Peyer's patch (tissue), 4 donors: ENCODE measurements at regions not wholly inside any gene's neighbourhood (a gene's known extent, or its start where the extent isn't known, plus 50 kb on each side); places are given as distances from the start of the nearest gene placed in this dataset.

Experiments
- DNase-seq, 3 donors: peaks; one replicate each; pipeline ENCODE4 v3.0.0-alpha.2; 2017 to 2019
- H3K27ac ChIP-seq, 4 donors: fragments of 200-600 bp; sonication (generic); one replicate each; pipeline ENCODE4 v1.5.1; 2016 to 2019
- H3K27me3 ChIP-seq, 2 donors: fragments of 200-600 bp; sonication (generic); one replicate each; pipeline ENCODE4 v1.5.1; 2019
- H3K36me3 ChIP-seq, 3 donors: fragments of 200-600 bp; sonication (generic); one replicate each; pipeline ENCODE4 v1.5.1; 2016 to 2019
- H3K4me1 ChIP-seq, 4 donors: fragments of 200-600 bp; sonication (generic); one replicate each; pipeline ENCODE4 v1.5.1; 2016 to 2019
- H3K4me3 ChIP-seq, 4 donors: fragments of 200-600 bp; sonication (generic); 1 replicate in 3 of 4; 2 replicates in 1 of 4; pipeline ENCODE4 v1.5.1; 2016 to 2019; ENCODE audit warnings: mild to moderate bottlenecking in 1 of 4
- H3K9me3 ChIP-seq, 4 donors: fragments of 200-600 bp; sonication (generic); one replicate each; pipeline ENCODE4 v1.5.1; 2016 to 2019; ENCODE audit warnings: mild to moderate bottlenecking in 1 of 4
- POLR2A ChIP-seq, 2 donors: fragments of 450-650 bp; IDR thresholded peaks; one replicate each; pipeline ENCODE4 v1.5.1; 2017; ENCODE audit warnings: antibody characterized with exemption in 2 of 2, mild to moderate bottlenecking in 2 of 2, moderate library complexity in 2 of 2
- TF ChIP-seq, protein P1 (sequence below), 6 experiments: fragments of 450-650 bp in 4 of 6; fragments of 200-600 bp in 2 of 6; sonication (generic) in 1 of 6; IDR thresholded peaks; one replicate each; pipeline ENCODE4 v1.5.1; 2017 to 2019; ENCODE audit warnings: antibody characterized with exemption in 6 of 6, mild to moderate bottlenecking in 3 of 6, moderate library complexity in 1 of 6

DNA sequence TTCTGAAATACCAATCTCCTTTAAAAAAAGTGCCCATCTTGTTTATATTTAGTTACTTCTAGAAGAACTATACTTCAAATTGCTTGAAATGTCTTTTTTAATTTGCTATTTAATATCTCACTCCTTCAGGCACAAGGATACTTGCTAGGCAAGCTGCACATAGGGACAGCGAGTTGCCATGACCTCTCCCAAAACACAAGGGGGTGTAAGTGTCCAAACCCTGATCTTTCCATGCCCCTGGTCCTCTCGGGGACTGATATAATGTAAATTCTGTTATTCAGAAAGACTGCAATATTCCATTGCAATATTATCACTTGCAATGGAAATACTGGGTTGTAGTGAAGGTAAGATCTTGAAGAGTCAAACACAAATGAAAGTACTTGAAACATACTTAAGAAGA lies 480.4 kb downstream of the CETN3 start:
- TF ChIP-seq, protein P1, sequence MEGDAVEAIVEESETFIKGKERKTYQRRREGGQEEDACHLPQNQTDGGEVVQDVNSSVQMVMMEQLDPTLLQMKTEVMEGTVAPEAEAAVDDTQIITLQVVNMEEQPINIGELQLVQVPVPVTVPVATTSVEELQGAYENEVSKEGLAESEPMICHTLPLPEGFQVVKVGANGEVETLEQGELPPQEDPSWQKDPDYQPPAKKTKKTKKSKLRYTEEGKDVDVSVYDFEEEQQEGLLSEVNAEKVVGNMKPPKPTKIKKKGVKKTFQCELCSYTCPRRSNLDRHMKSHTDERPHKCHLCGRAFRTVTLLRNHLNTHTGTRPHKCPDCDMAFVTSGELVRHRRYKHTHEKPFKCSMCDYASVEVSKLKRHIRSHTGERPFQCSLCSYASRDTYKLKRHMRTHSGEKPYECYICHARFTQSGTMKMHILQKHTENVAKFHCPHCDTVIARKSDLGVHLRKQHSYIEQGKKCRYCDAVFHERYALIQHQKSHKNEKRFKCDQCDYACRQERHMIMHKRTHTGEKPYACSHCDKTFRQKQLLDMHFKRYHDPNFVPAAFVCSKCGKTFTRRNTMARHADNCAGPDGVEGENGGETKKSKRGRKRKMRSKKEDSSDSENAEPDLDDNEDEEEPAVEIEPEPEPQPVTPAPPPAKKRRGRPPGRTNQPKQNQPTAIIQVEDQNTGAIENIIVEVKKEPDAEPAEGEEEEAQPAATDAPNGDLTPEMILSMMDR (IDR thresholded peaks at IDR 0.05), result no peak
- no peak for TF ChIP-seq POLR2A (IDR thresholded peaks at IDR 0.05)
- no peak for DNase-seq
- no peaks in the 10 kb centered on the region for H3K9me3 ChIP-seq
- H3K27ac ChIP-seq, result no peak overlapping the region
- H3K27me3 ChIP-seq, result no peaks in the 10 kb centered on the region
- no peak overlapping the region for H3K4me3 ChIP-seq
- H3K36me3 ChIP-seq, result no peaks in the 10 kb centered on the region
- H3K4me1 ChIP-seq, result no peaks in the 10 kb centered on the region

GRCh38 chr5:89922161-89922560 lies 487.4 kb downstream of the CETN3 start:
- Histone ChIP-seq H3K36me3 (no peaks in the 10 kb centered on the region), H3K9me3 (no peaks in the 10 kb centered on the region), H3K4me1 (no peaks in the 10 kb centered on the region), H3K27ac (no peak overlapping the region), H3K27me3 (no peaks in the 10 kb centered on the region), H3K4me3 (no peak overlapping the region)
- no peak for TF ChIP-seq POLR2A (IDR thresholded peaks at IDR 0.05)
- TF ChIP-seq, protein P1 (IDR thresholded peaks at IDR 0.05), result no peak
- DNase-seq, result no peak

- no peaks in the 10 kb centered on the region for H3K4me1 ChIP-seq
- H3K4me3 ChIP-seq, result no peak overlapping the region
- no peak overlapping the region for H3K27ac ChIP-seq
- no peak for DNase-seq
- H3K9me3 ChIP-seq, result no peaks in the 10 kb centered on the region
- no peaks in the 10 kb centered on the region for H3K36me3 ChIP-seq
- TF ChIP-seq POLR2A (IDR thresholded peaks at IDR 0.05), result no peak
- TF ChIP-seq, protein P1 (IDR thresholded peaks at IDR 0.05), result no peak
- no peaks in the 10 kb centered on the region for H3K27me3 ChIP-seq
Measured at GRCh38 chr5:89917112-89917511, 492.4 kb downstream of the CETN3 start.

DNA sequence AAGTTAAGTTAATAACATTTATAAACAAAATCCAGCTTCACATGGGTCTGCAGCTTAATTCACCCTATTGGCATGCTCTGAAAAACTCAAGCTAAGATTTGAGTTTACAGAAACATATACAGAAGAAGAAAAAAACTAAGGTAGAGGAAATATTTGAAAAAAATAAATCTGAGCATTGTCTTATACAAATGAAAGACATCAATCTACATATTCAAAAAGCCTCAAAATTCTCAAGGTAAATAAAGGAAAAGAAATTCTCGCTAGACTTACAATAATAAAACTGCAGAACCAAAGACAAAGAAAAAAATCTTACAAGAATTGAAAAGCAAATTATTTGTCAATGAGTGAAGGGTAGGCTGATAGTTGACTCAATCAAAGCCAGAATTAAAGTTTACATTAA lies 493.4 kb downstream of the CETN3 start:
- Histone ChIP-seq H3K4me3 (no peak overlapping the region), H3K27ac (no peak overlapping the region), H3K36me3 (no peaks in the 10 kb centered on the region), H3K4me1 (no peaks in the 10 kb centered on the region), H3K27me3 (no peaks in the 10 kb centered on the region), H3K9me3 (no peaks in the 10 kb centered on the region)
- no peak for TF ChIP-seq POLR2A (IDR thresholded peaks at IDR 0.05)
- TF ChIP-seq, protein P1 (IDR thresholded peaks at IDR 0.05), result no peak
- DNase-seq, result no peak

DNA sequence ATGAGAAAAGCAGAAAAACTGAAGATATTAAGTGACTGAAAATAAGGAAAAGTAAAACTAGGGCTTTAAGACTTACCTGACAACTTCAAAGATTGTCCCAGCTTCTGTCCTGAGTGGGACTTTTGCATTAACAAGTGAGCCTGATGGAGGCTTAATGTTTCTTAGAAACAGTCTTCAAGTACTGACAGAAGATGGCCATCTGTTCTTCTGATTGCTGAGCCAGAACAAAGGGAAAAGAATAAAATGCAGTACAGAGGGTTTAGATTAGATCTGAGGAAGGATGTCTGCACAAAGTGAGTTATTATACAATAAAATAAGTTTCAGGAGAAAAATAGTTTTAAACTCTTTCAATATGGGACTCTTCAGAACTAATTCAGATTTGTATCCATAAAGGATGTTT lies 500.7 kb downstream of the CETN3 start:
- Histone ChIP-seq H3K27me3 (no peaks in the 10 kb centered on the region), H3K36me3 (no peaks in the 10 kb centered on the region), H3K27ac (no peak overlapping the region), H3K4me3 (no peak overlapping the region), H3K9me3 (no peaks in the 10 kb centered on the region), H3K4me1 (no peaks in the 10 kb centered on the region)
- TF ChIP-seq, protein P1 (IDR thresholded peaks at IDR 0.05), result no peak
- no peak for TF ChIP-seq POLR2A (IDR thresholded peaks at IDR 0.05)
- no peak for DNase-seq

GRCh38 chr5:89904442-89904841 lies 505.1 kb downstream of the CETN3 start:
- no peaks in the 10 kb centered on the region for H3K36me3 ChIP-seq
- no peaks in the 10 kb centered on the region for H3K4me1 ChIP-seq
- DNase-seq, result no peak
- no peaks in the 10 kb centered on the region for H3K27me3 ChIP-seq
- no peak overlapping the region for H3K27ac ChIP-seq
- no peaks in the 10 kb centered on the region for H3K9me3 ChIP-seq
- TF ChIP-seq POLR2A (IDR thresholded peaks at IDR 0.05), result no peak
- TF ChIP-seq, protein P1 (IDR thresholded peaks at IDR 0.05), result no peak
- H3K4me3 ChIP-seq, result no peak overlapping the region
